SJCRH30 (cell line): ENCODE measurements at regions not wholly inside any gene's neighbourhood (a gene's known extent, or its start where the extent isn't known, plus 50 kb on each side); places are given as distances from the start of the nearest gene placed in this dataset.

Experiments used
- DNase-seq, 2 experiments: peaks; one replicate each; pipeline ENCODE4 v3.0.0-alpha.2; 2015 to 2020
- H3K27ac ChIP-seq: fragments of 250-450 bp; sonication (Bioruptor Pico); 2 replicates; pipeline ENCODE4 v1.5.1; 2020; ENCODE audit warnings: mild to moderate bottlenecking, moderate library complexity
- H3K27me3 ChIP-seq: fragments of 250-450 bp; sonication (Bioruptor Pico); 2 replicates; pipeline ENCODE4 v1.5.1; 2020; ENCODE audit warnings: mild to moderate bottlenecking, moderate library complexity
- H3K36me3 ChIP-seq: fragments of 250-450 bp; sonication (Bioruptor Pico); 2 replicates; pipeline ENCODE4 v1.5.1; 2020; ENCODE audit warnings: mild to moderate bottlenecking, moderate library complexity
- H3K4me1 ChIP-seq: fragments of 250-450 bp; sonication (Bioruptor Pico); 2 replicates; pipeline ENCODE4 v1.5.1; 2020; ENCODE audit warnings: mild to moderate bottlenecking, moderate library complexity
- H3K4me3 ChIP-seq: fragments of 250-450 bp; sonication (Bioruptor Pico); 2 replicates; pipeline ENCODE4 v1.5.1; 2020; ENCODE audit warnings: mild to moderate bottlenecking, moderate library complexity
- H3K9me3 ChIP-seq: fragments of 250-450 bp; sonication (Bioruptor Pico); replicated peaks from 2 replicates; pipeline ENCODE4 v1.5.1; 2020; ENCODE audit warnings: mild to moderate bottlenecking, moderate library complexity

DNA sequence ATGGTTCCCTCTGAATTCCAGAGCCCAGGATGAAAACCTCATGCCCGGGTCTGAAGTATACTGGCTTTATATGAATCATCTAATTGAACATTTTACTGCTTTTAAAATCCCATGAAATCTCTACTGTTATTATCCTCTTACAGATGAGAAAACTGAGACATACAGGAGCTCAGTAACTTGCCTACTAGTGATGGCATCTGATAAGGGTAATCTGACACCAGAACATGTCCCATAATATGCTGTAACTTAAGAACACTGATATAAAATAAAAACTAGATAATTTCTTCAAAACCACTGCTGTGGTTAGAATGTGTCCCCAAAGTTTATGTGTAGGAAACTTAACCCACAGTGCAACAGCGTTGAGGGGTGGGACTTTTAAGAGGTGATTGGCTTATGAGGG is 219.6 kb upstream of the TMTC1 start:
- Histone ChIP-seq H3K36me3 (no peaks in the 10 kb centered on the region), H3K27me3 (no peaks in the 10 kb centered on the region), H3K9me3 (peaks cover 7% of the 10 kb centered on the region; the same call in 1 of the 2 replicates), H3K4me3 (no peak overlapping the region), H3K4me1 (peaks cover 9% of the 10 kb centered on the region), H3K27ac (no peak overlapping the region)
- DNase-seq = no peak

DNA sequence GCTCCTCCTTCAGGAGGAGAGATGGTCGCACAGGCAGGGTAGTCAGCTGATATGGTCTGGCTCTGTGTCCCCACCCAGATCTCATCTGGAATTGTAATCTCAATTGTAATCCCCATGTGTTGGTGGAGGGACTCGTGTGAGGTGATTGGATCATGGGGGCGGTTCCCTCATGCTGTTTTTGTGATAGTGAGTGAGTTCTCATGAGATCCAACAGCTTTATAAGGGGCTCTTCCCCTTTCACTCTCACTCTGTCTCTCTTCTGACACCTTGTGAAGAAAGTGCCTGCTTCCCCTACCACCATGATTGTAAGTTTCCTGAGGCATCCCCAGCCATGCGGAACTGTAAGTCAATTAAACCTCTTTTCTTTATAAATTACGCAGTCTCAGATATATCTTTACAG is 218.9 kb upstream of the TMTC1 start:
- Histone ChIP-seq H3K27me3 (no peaks in the 10 kb centered on the region), H3K4me1 (peaks cover 9% of the 10 kb centered on the region), H3K36me3 (no peaks in the 10 kb centered on the region), H3K27ac (no peak overlapping the region), H3K4me3 (no peak overlapping the region), H3K9me3 (peaks cover 7% of the 10 kb centered on the region; the same call in 1 of the 2 replicates)
- DNase-seq = no peak

DNA sequence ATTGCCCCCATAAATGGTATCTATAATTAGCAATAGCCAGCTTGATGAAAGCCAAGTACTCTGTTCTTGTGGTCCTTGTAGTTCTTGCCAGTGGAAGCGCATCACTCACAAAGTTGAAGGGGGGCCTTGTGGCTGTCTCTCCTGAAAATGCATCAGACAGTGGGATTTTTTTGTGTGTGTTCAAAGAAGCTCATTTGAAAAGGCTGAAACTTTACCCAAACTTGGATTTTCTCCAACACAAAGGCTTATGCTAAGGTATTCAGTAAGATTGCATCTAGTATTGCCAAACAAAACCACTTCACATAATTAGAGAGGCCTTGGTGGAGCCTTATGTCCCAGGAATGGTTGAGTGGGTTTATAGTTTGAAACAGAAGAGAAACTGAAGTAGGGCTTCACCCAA is 216.7 kb upstream of the TMTC1 start:
- no peak overlapping the region for H3K4me3 ChIP-seq
- H3K36me3 ChIP-seq = no peaks in the 10 kb centered on the region
- no peaks in the 10 kb centered on the region for H3K27me3 ChIP-seq
- peaks cover 9% of the 10 kb centered on the region for H3K4me1 ChIP-seq
- peak in 1 of 2 experiments; percentile 58 for DNase-seq
- peaks cover 11% of the 10 kb centered on the region; the same call in 1 of the 2 replicates for H3K9me3 ChIP-seq
- no peak overlapping the region for H3K27ac ChIP-seq

DNA sequence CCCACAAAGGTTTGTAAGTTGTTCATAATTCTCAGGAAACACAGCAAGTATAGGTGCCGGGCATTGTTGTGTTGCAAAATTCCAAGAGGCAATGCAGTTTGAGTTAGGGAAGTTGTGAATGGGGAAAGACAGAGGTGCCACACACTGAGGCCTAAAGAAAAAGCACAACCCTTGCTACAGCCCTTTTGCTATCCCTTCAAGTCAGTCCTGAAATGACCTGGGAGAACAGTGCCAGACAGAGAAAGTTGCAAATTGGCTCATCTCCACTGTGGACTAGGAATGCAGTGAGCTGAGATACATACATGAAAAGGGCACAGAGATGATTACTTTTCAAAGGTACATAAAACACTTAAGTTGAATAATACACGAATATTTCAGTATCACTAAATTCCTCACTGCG is 213.3 kb upstream of the TMTC1 start:
- Histone ChIP-seq H3K27ac (no peak overlapping the region), H3K27me3 (no peaks in the 10 kb centered on the region)
- no peak for DNase-seq

DNA sequence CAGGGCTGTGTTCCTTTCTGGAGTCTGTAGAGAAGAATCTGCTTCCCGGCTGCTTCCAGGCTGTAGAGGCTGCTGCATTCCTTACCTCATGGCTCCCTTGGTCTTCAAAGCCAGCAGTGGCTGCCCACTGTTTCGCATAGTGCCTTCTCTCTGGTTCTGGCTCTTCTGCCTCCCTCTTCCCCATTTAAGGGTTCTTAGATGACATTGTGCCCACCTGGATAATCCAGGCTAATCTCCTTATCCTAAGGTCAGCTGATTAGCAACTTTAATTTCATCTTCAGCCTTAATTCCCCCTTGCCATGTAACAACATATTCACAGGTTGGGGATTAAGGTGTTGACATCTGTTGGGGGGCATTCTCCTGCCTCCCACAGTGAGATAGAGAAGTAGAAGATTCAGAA is 208.6 kb upstream of the TMTC1 start:
- DNase-seq = no peak
- H3K27me3 ChIP-seq = no peaks in the 10 kb centered on the region
- no peaks in the 10 kb centered on the region for H3K36me3 ChIP-seq
- H3K4me1 ChIP-seq = peaks cover 21% of the 10 kb centered on the region
- H3K27ac ChIP-seq = no peak overlapping the region
- no peak overlapping the region for H3K4me3 ChIP-seq
- peaks cover 6% of the 10 kb centered on the region; the same call in 1 of the 2 replicates for H3K9me3 ChIP-seq

More for the DNA sequence above, 213.3 kb upstream of the TMTC1 start:
- no peak overlapping the region for H3K4me3 ChIP-seq
- H3K4me1 ChIP-seq = peaks cover 8% of the 10 kb centered on the region
- no peaks in the 10 kb centered on the region for H3K36me3 ChIP-seq
- H3K9me3 ChIP-seq = peaks cover 7% of the 10 kb centered on the region; the same call in 1 of the 2 replicates

DNA sequence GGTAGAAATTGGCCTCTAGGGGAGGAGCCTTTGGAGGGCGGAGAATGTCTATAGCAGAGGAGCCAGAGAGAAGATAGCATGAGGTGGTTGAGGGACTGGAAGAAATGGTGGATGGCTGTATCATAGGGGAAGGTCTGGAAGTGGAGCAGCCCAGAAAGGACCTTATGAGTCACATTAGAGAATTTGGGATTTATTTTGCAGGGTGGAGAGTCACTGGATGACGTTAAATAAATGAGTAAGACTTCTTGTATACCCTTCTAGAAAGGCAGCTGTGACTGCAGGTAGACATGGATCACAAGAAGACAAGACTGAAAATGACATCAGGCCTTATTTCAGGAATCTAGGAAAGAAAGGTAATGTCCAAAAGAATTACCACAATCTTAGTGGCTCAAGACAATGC is 208.2 kb upstream of the TMTC1 start:
- H3K27me3 ChIP-seq = no peaks in the 10 kb centered on the region
- H3K9me3 ChIP-seq = peaks cover 4% of the 10 kb centered on the region; the same call in 1 of the 2 replicates
- DNase-seq = no peak
- no peak overlapping the region for H3K4me3 ChIP-seq
- H3K36me3 ChIP-seq = no peaks in the 10 kb centered on the region
- H3K27ac ChIP-seq = peak overlapping the region; percentile 79
- H3K4me1 ChIP-seq = peaks cover 21% of the 10 kb centered on the region

DNA sequence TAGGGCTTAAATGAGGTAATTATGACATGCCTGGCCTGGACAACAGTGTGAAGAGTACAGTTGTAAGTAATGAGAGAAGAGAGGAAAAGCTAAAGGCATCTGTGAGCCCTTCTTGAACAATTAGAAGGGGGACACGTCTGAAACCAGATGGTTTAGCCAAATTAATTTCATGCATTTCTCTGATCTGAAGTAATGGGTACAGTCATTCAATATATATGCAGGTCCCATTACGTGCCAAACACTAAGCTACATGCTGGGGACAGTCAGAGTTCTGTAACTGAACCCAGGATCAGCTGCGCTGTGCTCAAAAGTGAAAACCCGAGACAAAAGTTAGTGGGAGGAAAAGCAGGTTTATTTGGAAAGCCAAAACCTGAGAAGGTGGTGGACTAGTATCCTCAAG is 207.2 kb upstream of the TMTC1 start:
- Histone ChIP-seq H3K27me3 (no peaks in the 10 kb centered on the region), H3K27ac (peak overlapping the region; percentile 79), H3K4me1 (peaks cover 21% of the 10 kb centered on the region), H3K9me3 (peaks cover 4% of the 10 kb centered on the region; the same call in 1 of the 2 replicates), H3K4me3 (no peak overlapping the region), H3K36me3 (no peaks in the 10 kb centered on the region)
- peak; percentile 52 to 53 for DNase-seq

DNA sequence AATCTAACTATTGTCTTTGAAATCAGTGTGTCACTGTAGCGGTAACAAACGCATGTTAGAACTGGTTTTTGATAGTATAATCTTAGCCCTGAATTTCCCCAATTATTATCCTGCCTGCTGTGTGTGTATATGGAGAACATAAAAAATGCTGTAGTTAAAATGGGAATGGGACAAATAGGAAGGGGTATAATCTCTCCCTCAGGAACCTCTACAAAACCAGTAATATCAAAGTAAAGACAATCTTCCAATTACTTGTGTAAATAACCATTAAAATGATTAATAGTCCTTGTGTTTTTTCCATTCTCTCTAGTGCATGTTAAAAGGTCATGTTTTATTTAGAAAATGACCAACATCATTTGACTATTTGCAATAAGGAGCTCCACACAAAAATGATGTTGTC is 200.1 kb upstream of the TMTC1 start:
- no peak overlapping the region for H3K27ac ChIP-seq
- no peaks in the 10 kb centered on the region for H3K4me1 ChIP-seq
- H3K4me3 ChIP-seq = no peak overlapping the region
- no peaks in the 10 kb centered on the region for H3K36me3 ChIP-seq
- H3K27me3 ChIP-seq = no peaks in the 10 kb centered on the region
- H3K9me3 ChIP-seq = peaks cover 20% of the 10 kb centered on the region
- DNase-seq = no peak

DNA sequence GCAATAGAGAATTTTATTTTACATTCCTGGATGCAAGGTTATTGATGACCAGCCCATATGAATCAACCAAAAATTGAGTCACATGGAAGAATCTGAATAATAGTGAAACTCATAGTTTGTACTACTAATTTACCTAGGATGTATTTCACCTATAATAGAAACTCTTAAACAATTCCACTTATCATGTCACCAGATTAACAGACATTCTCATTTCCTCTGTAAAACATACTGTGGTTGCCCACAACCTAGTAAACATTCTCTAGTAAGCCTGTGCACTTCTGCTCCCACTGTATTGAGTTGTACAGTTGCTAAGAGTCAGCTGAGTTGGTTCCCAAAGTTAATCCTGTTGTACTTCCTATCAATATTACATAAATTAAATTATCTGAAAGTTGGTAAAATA is 196.6 kb upstream of the TMTC1 start:
- no peaks in the 10 kb centered on the region for H3K36me3 ChIP-seq
- H3K9me3 ChIP-seq = peaks cover 14% of the 10 kb centered on the region
- no peak for DNase-seq
- H3K27ac ChIP-seq = no peak overlapping the region
- no peaks in the 10 kb centered on the region; the same call in 1 of the 2 replicates for H3K4me1 ChIP-seq
- H3K4me3 ChIP-seq = no peak overlapping the region
- H3K27me3 ChIP-seq = no peaks in the 10 kb centered on the region

DNA sequence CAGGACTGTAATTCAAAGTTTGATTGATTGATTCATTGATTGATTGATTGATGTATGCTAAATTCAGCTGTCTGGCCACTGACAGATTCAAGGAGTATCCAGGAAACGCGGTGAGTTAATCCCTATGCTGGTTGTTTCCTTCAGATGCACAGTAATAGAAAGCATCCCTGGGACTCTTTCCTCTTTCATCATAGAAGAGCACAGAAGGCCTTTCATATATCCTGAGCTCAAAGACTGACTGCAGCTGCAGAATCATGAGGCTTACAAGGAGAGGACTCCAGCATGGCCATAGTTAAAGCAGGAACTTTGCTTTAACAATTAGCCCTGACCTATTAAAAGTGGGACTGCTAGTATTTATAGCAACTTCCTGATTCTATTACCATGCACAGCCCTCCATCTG is 187.7 kb upstream of the TMTC1 start:
- no peak overlapping the region for H3K4me3 ChIP-seq
- H3K27ac ChIP-seq = no peak overlapping the region

DNA sequence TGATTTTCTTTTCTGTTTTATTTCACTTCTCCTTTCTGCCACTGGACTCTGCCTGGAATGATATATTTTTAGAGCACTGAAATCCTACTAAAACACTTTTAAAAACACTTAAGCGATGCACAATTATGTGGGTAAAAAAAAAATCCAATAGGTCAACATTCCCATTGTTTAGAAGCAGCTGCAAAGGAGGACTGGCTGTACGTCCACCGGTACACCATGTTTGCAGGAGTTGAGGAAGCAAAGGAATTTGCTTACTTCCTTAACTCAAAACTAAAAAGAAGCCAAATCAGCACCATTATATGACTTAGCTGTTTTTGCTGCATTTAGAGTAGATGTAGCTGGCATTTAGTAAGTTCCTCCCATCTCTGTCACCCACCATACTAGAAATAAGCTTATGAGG is 186.8 kb upstream of the TMTC1 start:
- no peaks in the 10 kb centered on the region for H3K4me1 ChIP-seq
- no peak for DNase-seq
- no peaks in the 10 kb centered on the region for H3K27me3 ChIP-seq
- no peak overlapping the region for H3K4me3 ChIP-seq
- no peaks in the 10 kb centered on the region; the same call in 1 of the 2 replicates for H3K9me3 ChIP-seq
- no peaks in the 10 kb centered on the region for H3K36me3 ChIP-seq
- no peak overlapping the region for H3K27ac ChIP-seq

More for the DNA sequence above, 187.7 kb upstream of the TMTC1 start:
- Histone ChIP-seq H3K9me3 (no peaks in the 10 kb centered on the region; the same call in 1 of the 2 replicates), H3K36me3 (no peaks in the 10 kb centered on the region), H3K27me3 (no peaks in the 10 kb centered on the region), H3K4me1 (no peaks in the 10 kb centered on the region)
- no peak for DNase-seq

DNA sequence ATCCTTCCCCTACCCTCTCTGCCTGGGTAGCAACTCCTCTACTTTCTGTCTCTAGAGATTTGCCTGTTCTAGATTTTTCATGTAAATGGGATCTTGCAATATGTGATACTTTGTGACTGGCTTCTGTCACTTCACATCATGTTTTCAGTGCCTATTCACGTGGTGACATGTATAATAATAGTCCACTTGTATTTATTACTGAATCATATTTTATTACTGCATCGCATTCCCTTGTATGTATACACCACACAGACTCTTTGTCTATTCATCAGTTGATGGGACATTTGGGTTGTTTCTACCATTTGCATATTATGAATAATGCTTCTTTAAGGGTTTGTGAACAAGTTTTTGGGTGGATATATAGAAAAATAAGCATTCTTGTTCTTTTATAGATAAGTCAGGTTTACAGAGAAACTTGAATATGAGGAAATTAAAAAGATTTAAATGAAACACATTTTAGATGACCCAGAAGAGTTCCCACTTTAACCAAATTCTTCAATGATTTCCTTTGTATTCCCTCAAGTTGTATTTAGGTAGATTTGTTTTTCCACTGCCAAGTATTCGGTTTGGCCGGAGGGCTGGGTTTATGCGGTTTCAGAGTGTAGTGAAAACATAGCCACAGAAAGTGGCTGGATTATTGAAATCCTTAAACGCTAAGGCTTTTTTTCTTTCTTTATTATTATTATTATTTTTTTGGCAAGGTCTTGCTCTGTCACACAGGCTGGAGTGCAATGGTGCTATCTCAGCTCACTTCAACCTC is 178.7 kb upstream of the TMTC1 start:
- no peaks in the 10 kb centered on the region for H3K4me1 ChIP-seq

DNA sequence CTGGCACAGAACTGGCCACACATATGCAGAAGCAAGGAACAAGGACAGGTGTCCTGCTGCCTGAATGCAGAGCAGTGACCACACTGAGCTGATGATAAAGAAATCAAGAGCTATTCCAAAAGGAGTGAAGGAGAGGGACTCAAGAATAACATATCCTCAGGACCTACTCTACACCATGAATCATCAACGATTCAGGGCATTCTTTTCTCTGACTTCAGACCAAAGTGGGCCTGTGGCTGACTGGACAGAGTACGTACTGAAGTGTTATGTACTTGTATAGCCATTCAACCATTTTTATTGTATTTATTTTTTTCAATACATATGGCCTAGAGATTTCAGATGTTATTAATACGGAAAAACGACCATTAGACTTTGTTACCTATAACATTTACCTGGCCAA is 177.5 kb upstream of the TMTC1 start:
- no peaks in the 10 kb centered on the region for H3K27me3 ChIP-seq
- no peak overlapping the region for H3K27ac ChIP-seq
- no peaks in the 10 kb centered on the region for H3K9me3 ChIP-seq
- no peaks in the 10 kb centered on the region for H3K4me1 ChIP-seq
- H3K4me3 ChIP-seq = no peak overlapping the region
- no peaks in the 10 kb centered on the region for H3K36me3 ChIP-seq
- DNase-seq = no peak

More for the DNA sequence above, 178.7 kb upstream of the TMTC1 start:
- no peak for DNase-seq
- Histone ChIP-seq H3K36me3 (no peaks in the 10 kb centered on the region), H3K4me3 (no peak overlapping the region), H3K27me3 (no peaks in the 10 kb centered on the region), H3K27ac (no peak overlapping the region), H3K9me3 (no peaks in the 10 kb centered on the region)

DNA sequence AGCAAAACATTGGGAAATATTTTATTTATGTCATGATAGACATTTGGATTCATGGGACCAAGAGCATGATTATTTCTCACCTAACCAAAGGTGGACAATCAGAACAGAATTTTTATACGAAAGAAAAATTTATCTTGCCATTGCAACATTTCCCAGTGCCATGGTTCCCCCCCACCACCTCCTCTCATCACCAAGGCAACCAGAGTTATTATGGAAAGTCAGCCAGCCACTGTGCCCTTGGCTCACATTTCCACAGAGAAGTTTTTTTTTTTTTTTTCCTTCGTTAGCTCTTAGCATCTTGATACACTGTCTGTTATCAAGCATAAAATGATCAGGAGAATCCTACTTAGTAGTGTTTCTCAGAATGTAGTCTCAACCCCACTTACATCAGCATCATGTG is 176.4 kb upstream of the TMTC1 start:
- Histone ChIP-seq H3K4me3 (no peak overlapping the region), H3K27me3 (no peaks in the 10 kb centered on the region), H3K27ac (no peak overlapping the region), H3K9me3 (no peaks in the 10 kb centered on the region), H3K36me3 (no peaks in the 10 kb centered on the region), H3K4me1 (no peaks in the 10 kb centered on the region)
- DNase-seq = no peak

DNA sequence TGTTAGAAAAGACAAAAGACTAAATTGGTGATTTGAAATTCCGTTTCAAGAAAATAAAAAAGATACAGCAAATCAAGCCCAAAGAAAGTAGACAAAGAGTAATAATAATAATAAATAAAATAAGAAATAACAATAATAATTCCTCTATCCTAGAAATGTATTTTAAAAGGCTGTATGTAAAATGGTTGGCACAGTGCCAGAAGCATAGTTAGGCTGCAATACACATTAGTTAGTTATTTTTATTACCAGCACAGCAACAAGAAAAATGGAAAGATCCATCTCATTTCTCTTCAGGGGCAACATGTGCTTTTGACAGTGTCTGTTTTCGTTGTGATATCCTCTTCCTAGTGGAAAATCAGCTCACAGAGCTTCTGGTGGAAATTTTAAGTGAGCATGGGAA is 174.1 kb upstream of the TMTC1 start:
- H3K4me1 ChIP-seq = no peaks in the 10 kb centered on the region
- no peaks in the 10 kb centered on the region; the same call in 1 of the 2 replicates for H3K9me3 ChIP-seq
- H3K36me3 ChIP-seq = no peaks in the 10 kb centered on the region
- H3K27me3 ChIP-seq = no peaks in the 10 kb centered on the region
- H3K4me3 ChIP-seq = no peak overlapping the region
- DNase-seq = peak in 1 of 2 experiments; percentile 15
- no peak overlapping the region for H3K27ac ChIP-seq

DNA sequence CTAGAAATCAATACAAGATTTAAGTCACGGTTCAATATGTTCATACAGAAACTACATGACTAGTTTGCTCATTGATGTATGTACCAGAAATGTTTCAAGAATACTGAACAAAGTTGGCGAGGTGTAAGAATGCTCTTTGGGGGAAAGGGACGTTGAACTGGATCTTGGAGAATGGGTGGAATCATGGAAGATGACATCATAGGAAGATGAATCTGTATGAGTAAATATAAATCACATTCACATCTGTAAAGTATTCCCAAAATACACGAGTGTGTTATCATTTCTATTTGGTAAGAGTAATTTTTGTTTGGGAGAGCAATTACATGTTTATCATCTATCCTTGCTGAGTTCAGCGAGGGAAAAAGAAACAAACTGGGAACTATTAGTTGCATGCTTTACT is 162.2 kb upstream of the TMTC1 start:
- Histone ChIP-seq H3K9me3 (no peaks in the 10 kb centered on the region), H3K27me3 (no peaks in the 10 kb centered on the region)
- DNase-seq = no peak

More for the DNA sequence above, 162.2 kb upstream of the TMTC1 start:
- Histone ChIP-seq H3K36me3 (no peaks in the 10 kb centered on the region), H3K4me3 (no peak overlapping the region), H3K4me1 (peaks cover 8% of the 10 kb centered on the region), H3K27ac (no peak overlapping the region)
